HG02840 (cell line): ENCODE measurements at regions not wholly inside any gene's neighbourhood (a gene's known extent, or its start where the extent isn't known, plus 50 kb on each side); places are given as distances from the start of the nearest gene placed in this dataset.
A peak's percentile ranks its signal among the peaks of the same experiment; 100 is the strongest.
"Not testable (repeated sequence)": the region's sequence is repeated elsewhere in the genome, so short reads cannot be mapped to it uniquely, and the experiment has no call there.

Source experiments
- ATAC-seq: cut with Tn5 transposase; IDR thresholded peaks from one replicate; pipeline ENCODE4 v1.9.1; 2021; ENCODE audit warnings: mild to moderate bottlenecking, moderate library complexity, moderate number of reproducible peaks; ENCODE audit not compliant: unreplicated experiment, low FRiP score

- no peak for ATAC-seq
Observed at GRCh38 chr1:208967334-208967733, 616.2 kb upstream of the CAMK1G start.

GRCh38 chr1:208974717-208975116, 608.8 kb upstream of the CAMK1G start:
- no peak for ATAC-seq

- ATAC-seq, result no peak
Observed at GRCh38 chr1:208975456-208975855, 608.1 kb upstream of the CAMK1G start.

- no peak for ATAC-seq
Observed at GRCh38 chr1:208977012-208977411, 606.5 kb upstream of the CAMK1G start.

- no peak for ATAC-seq
Observed at GRCh38 chr1:208977638-208978256, 605.8 kb upstream of the CAMK1G start.

GRCh38 chr1:208979776-208980175, 603.7 kb upstream of the CAMK1G start:
- no peak for ATAC-seq

GRCh38 chr1:208980605-208981004, 602.9 kb upstream of the CAMK1G start:
- ATAC-seq, result no peak

GRCh38 chr1:208985231-208985630, 598.3 kb upstream of the CAMK1G start:
- no peak for ATAC-seq

GRCh38 chr1:208988811-208989222, 594.7 kb upstream of the CAMK1G start:
- ATAC-seq, result peak; percentile 100

GRCh38 chr1:208990456-208990855, 593.1 kb upstream of the CAMK1G start:
- no peak for ATAC-seq

- ATAC-seq, result not testable (repeated sequence)
Observed at GRCh38 chr1:208997053-208997452, 586.5 kb upstream of the CAMK1G start.

- ATAC-seq, result no peak
Observed at GRCh38 chr1:208997726-208998312, 585.7 kb upstream of the CAMK1G start.

- no peak for ATAC-seq
Observed at GRCh38 chr1:209008586-209008985, 574.9 kb upstream of the CAMK1G start.

- ATAC-seq, result no peak
Observed at GRCh38 chr1:209010475-209011230, 572.9 kb upstream of the CAMK1G start.

GRCh38 chr1:209012443-209013196, 570.9 kb upstream of the CAMK1G start:
- ATAC-seq, result no peak

- ATAC-seq, result no peak
Observed at GRCh38 chr1:209015092-209015491, 568.4 kb upstream of the CAMK1G start.

GRCh38 chr1:209021622-209022021, 561.9 kb upstream of the CAMK1G start:
- ATAC-seq, result no peak

GRCh38 chr1:209023790-209024189, 559.7 kb upstream of the CAMK1G start:
- ATAC-seq, result no peak

- no peak for ATAC-seq
Observed at GRCh38 chr1:209029737-209030136, 553.8 kb upstream of the CAMK1G start.

GRCh38 chr1:209030454-209031167, 552.9 kb upstream of the CAMK1G start:
- no peak for ATAC-seq
